HUES48 (cell line): ENCODE measurements at regions not wholly inside any gene's neighbourhood (a gene's known extent, or its start where the extent isn't known, plus 50 kb on each side); places are given as distances from the start of the nearest gene placed in this dataset.
"Not testable (repeated sequence)": the region's sequence is repeated elsewhere in the genome, so short reads cannot be mapped to it uniquely, and the experiment has no call there.

Source experiments
- H3K27ac ChIP-seq: one replicate; pipeline ENCODE4 v1.7.0; 2013; ENCODE audit warnings: low read depth, low read length, inconsistent platforms
- H3K27me3 ChIP-seq: 2 replicates; pipeline ENCODE4 v1.6.1; 2013; ENCODE audit warnings: mild to moderate bottlenecking, low read length; ENCODE audit not compliant: control insufficient read depth, insufficient read depth
- H3K36me3 ChIP-seq: 2 replicates; pipeline ENCODE4 v1.6.1; 2013; ENCODE audit warnings: low read length; ENCODE audit not compliant: control insufficient read depth, insufficient read depth
- H3K4me1 ChIP-seq: 2 replicates; pipeline ENCODE4 v1.6.1; 2013; ENCODE audit warnings: mild to moderate bottlenecking, low read length; ENCODE audit not compliant: control insufficient read depth, insufficient read depth
- H3K4me3 ChIP-seq: 2 replicates; pipeline ENCODE4 v1.5.1; 2013; ENCODE audit warnings: mild to moderate bottlenecking, low read depth, low read length
- H3K9ac ChIP-seq: 2 replicates; pipeline ENCODE4 v1.6.1; 2013; ENCODE audit warnings: mild to moderate bottlenecking, low read depth, low read length, moderate library complexity
- H3K9me3 ChIP-seq: 2 replicates; pipeline ENCODE4 v1.6.1; 2013; ENCODE audit warnings: low read length; ENCODE audit not compliant: control insufficient read depth, insufficient read depth

DNA sequence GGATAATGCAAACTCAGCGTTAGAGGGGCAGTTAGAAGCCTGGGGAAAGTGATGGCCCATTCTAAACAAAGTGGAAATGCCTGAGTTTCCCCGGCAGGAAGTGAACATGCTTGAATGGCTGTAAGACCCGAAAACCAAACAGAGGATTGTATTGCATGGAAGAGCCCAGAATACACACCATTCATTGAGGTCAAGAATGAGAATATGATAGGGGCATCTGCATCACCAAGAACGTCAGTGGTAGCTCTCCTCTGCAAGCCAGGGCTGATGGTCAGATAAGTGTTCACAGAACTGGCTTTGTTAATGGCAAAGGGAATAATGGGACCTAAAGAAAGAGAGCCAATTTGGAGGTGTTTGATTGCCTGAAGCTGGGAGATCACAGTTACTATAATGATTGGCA, 663.4 kb downstream of the KHDRBS2 start:
- H3K4me3 ChIP-seq: no peak overlapping the region
- no peaks in the 10 kb centered on the region for H3K4me1 ChIP-seq
- H3K36me3 ChIP-seq: no peaks in the 10 kb centered on the region
- no peak overlapping the region for H3K27ac ChIP-seq
- H3K9me3 ChIP-seq: no peaks in the 10 kb centered on the region
- H3K27me3 ChIP-seq: no peaks in the 10 kb centered on the region
- H3K9ac ChIP-seq: no peak overlapping the region

DNA sequence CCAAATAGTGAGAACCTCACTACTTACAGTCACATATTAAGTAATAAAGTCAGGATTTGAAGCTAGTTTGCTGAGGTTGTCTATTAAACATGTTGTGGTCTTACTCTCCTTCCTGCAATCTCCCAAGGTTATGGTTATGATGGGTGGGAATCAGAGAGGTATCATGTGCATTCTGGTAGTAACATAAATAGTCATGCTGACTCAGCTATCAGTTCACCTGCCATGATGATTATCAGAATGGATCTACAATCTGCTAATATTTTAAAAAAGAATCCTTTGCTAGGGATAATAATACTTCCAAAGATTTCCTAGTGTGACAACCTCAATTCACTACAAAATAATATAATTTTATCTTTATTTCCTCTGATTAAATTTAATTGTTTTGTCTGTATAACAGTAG, 671.9 kb downstream of the KHDRBS2 start:
- Histone ChIP-seq H3K27ac (no peak overlapping the region), H3K9me3 (no peaks in the 10 kb centered on the region), H3K27me3 (no peaks in the 10 kb centered on the region), H3K4me3 (no peak overlapping the region), H3K4me1 (no peaks in the 10 kb centered on the region), H3K36me3 (no peaks in the 10 kb centered on the region), H3K9ac (no peak overlapping the region)

DNA sequence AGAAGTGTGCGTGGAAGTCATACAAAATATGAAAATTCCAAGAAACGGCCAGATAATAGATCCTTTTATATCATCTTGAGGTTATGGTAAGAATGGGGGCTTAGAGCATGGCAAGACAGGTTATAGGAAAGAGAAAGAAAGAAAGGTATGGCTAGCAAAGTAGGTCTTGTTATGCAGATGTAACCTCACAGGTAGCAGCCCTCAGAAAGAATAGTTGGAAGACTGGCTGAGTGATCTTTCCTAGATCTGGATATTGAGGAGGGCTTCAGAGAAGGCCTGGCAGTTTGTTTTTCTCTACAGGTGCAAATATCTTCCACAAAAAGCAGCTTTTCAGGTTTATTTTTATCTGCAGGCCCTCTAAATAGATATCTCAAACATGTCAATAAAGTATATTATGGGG, 679.5 kb downstream of the KHDRBS2 start:
- Histone ChIP-seq H3K27ac (peak overlapping the region; percentile 84), H3K27me3 (no peaks in the 10 kb centered on the region), H3K9ac (no peak overlapping the region; the same call in 1 of the 2 replicates), H3K9me3 (0 out of 2 replicates have a peak, but pooled peaks cover 2% of the 10 kb centered on the region), H3K4me1 (peaks cover 14% of the 10 kb centered on the region), H3K4me3 (peak overlapping the region; percentile 22), H3K36me3 (no peaks in the 10 kb centered on the region)

DNA sequence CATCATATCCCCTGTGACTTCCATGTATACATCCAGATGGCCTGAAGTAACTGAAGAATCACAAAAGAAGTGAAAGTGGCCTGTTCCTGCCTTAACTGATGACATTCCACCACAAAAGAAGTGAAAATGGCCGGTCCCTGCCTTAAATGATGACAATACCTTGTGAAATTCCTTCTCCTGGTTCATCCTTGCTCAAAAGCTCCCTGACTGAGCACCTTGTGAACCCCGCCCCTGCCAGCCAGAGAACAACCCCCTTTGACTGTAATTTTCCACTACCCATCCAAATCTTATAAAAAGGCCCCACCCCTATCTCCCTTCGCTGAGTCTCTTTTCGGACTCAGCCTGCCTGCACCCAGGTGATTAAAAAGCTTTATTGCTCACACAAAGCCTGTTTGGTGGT, 680.2 kb downstream of the KHDRBS2 start:
- H3K27me3 ChIP-seq, H3K9me3 ChIP-seq, H3K36me3 ChIP-seq, H3K9ac ChIP-seq: not testable (repeated sequence)
- H3K27ac ChIP-seq: peak overlapping the region; percentile 84
- peak overlapping the region; percentile 22; the same call in 1 of the 2 replicates for H3K4me3 ChIP-seq
- peaks cover 14% of the 10 kb centered on the region for H3K4me1 ChIP-seq

DNA sequence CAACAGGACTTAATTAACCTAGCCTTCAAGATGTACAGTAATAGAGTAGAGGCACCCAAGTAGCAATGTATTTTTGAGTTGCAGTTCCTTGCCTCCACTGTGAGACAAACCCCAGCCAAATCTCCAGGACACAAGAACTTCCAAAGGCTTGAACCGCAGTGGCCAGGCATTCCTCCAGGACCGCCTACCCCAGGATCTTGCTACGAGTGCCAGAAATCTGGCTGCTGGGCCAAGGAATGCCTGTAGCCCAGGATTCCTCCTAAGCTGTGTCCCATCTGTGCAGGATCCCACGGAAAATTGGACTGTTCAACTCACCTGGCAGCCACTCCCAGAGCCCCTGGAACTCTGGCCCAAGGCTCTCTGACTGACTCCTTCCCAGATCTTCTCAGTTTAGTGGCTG, 683.9 kb downstream of the KHDRBS2 start:
- not testable (repeated sequence) for H3K4me3 ChIP-seq, H3K9ac ChIP-seq, H3K9me3 ChIP-seq, H3K36me3 ChIP-seq, H3K27ac ChIP-seq, H3K27me3 ChIP-seq
- H3K4me1 ChIP-seq: peaks cover 14% of the 10 kb centered on the region

DNA sequence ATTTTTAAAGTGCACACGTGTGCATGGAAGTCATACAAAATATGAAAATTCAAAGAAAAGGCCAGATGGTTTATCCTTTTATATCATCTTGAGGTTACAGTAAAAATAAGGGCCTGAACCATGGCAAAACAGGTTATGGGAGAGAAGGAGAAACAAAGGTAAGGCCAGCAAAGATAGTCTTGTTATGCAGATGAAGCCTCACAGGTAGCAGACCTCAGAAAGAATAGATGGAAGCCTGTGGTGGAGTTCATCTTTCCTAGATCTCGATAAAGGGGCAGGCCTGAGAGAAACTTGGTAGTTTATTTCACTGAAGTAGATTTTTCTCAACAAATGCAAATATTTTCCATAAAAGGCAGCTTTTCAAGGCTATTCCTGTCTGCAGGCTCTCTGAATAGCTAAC, 693.8 kb downstream of the KHDRBS2 start:
- Histone ChIP-seq H3K9ac (no peak overlapping the region), H3K9me3 (no peaks in the 10 kb centered on the region), H3K4me1 (peaks cover 33% of the 10 kb centered on the region), H3K4me3 (no peak overlapping the region), H3K27me3 (no peaks in the 10 kb centered on the region), H3K27ac (no peak overlapping the region), H3K36me3 (no peaks in the 10 kb centered on the region)

DNA sequence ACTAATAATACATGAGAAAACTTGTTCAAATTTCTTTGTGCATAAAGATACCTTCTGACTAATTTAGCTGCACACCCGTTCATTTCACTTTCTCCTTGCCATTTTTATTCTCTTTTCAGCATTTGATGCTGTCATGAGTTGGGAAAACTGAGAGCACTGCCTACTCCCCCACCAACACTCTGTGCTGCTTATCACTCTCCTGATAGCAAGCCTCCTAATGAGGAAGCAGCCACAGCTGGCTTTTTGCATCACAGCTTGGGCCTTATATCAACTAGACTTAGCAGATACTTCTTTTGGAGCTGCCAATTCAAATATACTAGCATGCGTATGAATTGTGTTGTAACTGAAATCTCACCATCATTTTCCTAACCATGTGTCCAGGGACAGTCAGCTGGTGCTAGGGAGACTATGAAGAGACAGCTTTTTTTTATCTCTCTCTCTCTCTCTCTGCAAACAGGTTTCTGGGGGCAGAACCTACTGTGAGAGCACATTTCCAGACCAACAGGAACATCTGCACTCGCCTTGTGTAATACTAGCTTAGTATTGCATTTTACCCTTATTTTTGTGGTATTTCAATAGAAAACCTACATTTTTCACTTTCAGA, 699.0 kb downstream of the KHDRBS2 start:
- peaks cover 14% of the 10 kb centered on the region for H3K4me1 ChIP-seq
- H3K9ac ChIP-seq: no peak overlapping the region
- no peak overlapping the region for H3K27ac ChIP-seq
- H3K4me3 ChIP-seq: no peak overlapping the region
- H3K36me3 ChIP-seq: no peaks in the 10 kb centered on the region
- no peaks in the 10 kb centered on the region for H3K9me3 ChIP-seq
- no peaks in the 10 kb centered on the region for H3K27me3 ChIP-seq

DNA sequence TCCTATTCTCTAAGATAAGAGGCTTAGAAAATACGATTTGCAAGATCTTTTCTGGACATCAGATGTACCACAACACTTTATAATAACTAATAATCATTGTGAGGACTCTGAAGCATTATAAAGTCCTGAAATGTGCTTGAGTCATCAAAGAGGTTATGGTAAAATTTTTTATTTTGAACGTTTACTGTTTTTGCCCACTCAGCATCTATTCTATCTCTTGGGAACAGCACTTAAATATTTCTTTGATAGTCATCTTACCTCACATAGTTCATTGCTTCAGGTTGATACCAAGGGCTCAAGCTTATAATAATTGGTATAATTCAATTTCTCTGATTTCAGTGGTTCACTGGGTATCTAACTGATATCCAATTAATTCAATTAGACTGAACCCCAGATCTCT, 700.5 kb downstream of the KHDRBS2 start:
- H3K27me3 ChIP-seq: no peaks in the 10 kb centered on the region

DNA sequence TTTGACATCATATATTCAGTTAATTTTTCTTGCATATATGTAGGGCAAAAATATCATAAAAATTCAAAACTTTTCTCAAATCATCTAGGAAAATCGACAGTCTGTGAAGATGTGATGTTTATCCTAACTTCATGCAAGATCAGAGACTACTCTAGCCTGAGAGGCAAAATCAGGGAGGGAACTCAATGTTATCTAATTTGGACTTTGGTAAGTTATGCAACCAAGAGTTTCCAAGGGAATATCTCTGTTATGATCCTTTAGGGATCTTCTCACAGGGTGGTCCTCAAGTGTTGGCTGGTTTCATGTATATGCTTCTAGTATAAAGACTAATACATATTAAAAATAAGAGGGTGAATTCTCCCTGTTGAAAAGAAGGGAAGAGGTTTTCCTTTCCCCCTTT, 723.9 kb downstream of the KHDRBS2 start:
- no peak overlapping the region for H3K4me3 ChIP-seq
- peaks cover 29% of the 10 kb centered on the region for H3K27me3 ChIP-seq

More for the DNA sequence above, 700.5 kb downstream of the KHDRBS2 start:
- no peak overlapping the region for H3K4me3 ChIP-seq
- H3K27ac ChIP-seq: no peak overlapping the region
- no peaks in the 10 kb centered on the region for H3K9me3 ChIP-seq
- peaks cover 3% of the 10 kb centered on the region; the same call in 1 of the 2 replicates for H3K4me1 ChIP-seq
- no peak overlapping the region for H3K9ac ChIP-seq
- H3K36me3 ChIP-seq: no peaks in the 10 kb centered on the region

DNA sequence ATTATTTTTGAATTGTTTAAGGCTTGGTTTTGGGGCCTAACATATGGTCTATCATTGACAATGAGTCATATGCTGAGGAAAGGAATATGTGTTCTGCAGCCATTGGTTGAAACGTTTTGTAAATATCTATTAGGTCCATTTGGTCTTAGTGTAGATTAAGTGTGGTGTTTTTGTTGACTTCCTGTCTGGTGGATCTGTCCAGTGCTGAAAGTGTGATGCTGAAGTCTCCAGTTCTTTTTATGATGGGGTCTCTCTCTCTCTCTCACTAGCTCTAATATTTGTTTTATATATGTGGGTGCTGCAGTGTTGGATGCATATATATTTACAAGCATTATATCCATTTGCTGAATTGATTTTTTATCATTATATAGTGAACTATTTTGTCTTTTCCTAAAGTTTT, 727.2 kb downstream of the KHDRBS2 start:
- H3K4me3 ChIP-seq: no peak overlapping the region
- H3K9me3 ChIP-seq: peaks cover 5% of the 10 kb centered on the region; the same call in 1 of the 2 replicates
- H3K27me3 ChIP-seq: peaks cover 23% of the 10 kb centered on the region
- no peak overlapping the region for H3K27ac ChIP-seq
- H3K36me3 ChIP-seq: no peaks in the 10 kb centered on the region
- H3K9ac ChIP-seq: no peak overlapping the region
- H3K4me1 ChIP-seq: peaks cover 10% of the 10 kb centered on the region

More for the DNA sequence above, 723.9 kb downstream of the KHDRBS2 start:
- Histone ChIP-seq H3K4me1 (peaks cover 10% of the 10 kb centered on the region), H3K27ac (no peak overlapping the region), H3K9ac (no peak overlapping the region), H3K36me3 (no peaks in the 10 kb centered on the region), H3K9me3 (no peaks in the 10 kb centered on the region; the same call in 1 of the 2 replicates)

DNA sequence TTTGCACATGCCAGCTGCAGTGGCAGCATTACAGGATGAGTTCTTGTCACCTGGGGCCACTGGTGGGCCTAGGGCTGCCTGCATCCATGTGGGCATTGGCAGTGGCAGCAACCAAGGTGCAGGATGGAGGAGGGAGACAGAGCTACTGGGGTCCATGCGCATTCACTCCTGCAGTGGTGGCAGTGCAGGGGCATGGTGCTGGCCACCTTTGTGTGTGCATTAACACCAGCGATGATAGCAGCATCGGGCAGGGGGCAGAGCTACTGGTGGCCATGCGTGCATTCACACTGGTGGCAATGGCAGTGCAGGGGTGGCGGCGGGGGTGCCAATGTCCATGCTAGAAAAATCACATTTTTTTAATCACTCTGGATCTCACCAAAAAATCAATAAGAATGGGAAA, 730.0 kb downstream of the KHDRBS2 start:
- peaks cover 7% of the 10 kb centered on the region for H3K9me3 ChIP-seq
- H3K36me3 ChIP-seq: no peaks in the 10 kb centered on the region
- no peak overlapping the region for H3K27ac ChIP-seq
- H3K9ac ChIP-seq: no peak overlapping the region
- peaks cover 3% of the 10 kb centered on the region for H3K27me3 ChIP-seq
- no peaks in the 10 kb centered on the region for H3K4me1 ChIP-seq
- H3K4me3 ChIP-seq: no peak overlapping the region
